Right lobe of liver (tissue), 4 donors: ENCODE measurements at regions not wholly inside any gene's neighbourhood (a gene's known extent, or its start where the extent isn't known, plus 50 kb on each side); places are given as distances from the start of the nearest gene placed in this dataset.

ENCODE experiments used
- CTCF ChIP-seq, 4 donors: fragments of 200-600 bp in 3 of 4; fragments of 450-650 bp in 1 of 4; IDR thresholded peaks; one replicate each; pipeline versions ENCODE4 v1.5.1 to v1.8.0; 2016 to 2022; ENCODE audit warnings: antibody characterized with exemption in 4 of 4, mild to moderate bottlenecking in 2 of 4
- POLR2A ChIP-seq: fragments of 450-650 bp; IDR thresholded peaks from one replicate; pipeline ENCODE4 v1.6.1; 2017; ENCODE audit warnings: antibody characterized with exemption, mild to moderate bottlenecking
- donor health status: DM: no; HTN: no; CAD: no.
- donor health status: DM: no; HTN: no; CAD: no.
- donor health status: DM: no; HTN: yes; CAD: no.

DNA sequence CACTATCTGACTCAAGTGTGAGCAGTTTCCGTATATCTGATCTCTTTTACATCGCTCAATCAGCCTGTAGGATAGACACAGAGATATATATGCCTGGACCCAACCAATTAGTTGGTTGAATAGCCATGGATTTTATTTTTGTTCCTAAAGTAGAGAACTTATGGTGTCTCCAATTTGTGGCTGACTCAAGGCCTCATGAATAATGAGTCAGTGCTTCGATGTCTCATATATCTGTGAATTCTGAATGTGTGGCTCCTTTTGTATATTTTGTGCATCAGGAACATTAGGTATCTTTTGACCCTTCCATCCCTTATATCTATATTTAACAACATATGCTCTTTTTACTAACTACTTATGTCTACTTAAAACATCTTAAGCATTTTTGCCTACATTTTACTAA is 64.5 kb downstream of the OR2B2 start:
- TF ChIP-seq POLR2A (no peak), CTCF (IDR thresholded peaks at IDR 0.05) (no peak)
